ENCODE measurements at regions not wholly inside any gene's neighbourhood (a gene's known extent, or its start where the extent isn't known, plus 50 kb on each side); places are given as distances from the start of the nearest gene placed in this dataset.

DNA sequence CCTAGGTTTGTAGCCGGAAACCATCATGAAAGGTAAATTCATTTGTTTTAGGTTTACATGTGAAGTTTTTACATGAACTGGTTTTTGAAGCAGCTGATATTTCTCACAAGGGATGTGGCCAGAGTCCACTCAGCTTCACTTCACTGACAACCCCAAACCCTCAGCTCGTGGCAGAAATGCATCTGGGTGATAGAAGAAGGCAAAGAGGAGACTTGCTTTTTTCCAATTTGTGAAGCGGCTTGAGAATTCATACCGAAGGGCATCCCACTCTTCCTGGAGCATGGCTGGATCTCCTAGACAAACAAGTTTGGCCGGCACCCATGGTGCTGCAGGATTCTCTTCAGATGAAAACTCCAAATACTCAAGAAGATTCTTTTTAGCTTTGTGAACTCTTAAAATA, 392.8 kb upstream of the CNR1 start:
- H3K9me3 ChIP-seq (ENCODE audit: control insufficient read depth, low read length) = no peaks in the 10 kb centered on the region
- no peak overlapping the region for H3K27ac ChIP-seq
- no peak overlapping the region for H3K4me2 ChIP-seq (ENCODE audit: low read length)
- no peak overlapping the region for H3K4me3 ChIP-seq (ENCODE audit: low read depth, low read length)
- TF ChIP-seq, protein P1, sequence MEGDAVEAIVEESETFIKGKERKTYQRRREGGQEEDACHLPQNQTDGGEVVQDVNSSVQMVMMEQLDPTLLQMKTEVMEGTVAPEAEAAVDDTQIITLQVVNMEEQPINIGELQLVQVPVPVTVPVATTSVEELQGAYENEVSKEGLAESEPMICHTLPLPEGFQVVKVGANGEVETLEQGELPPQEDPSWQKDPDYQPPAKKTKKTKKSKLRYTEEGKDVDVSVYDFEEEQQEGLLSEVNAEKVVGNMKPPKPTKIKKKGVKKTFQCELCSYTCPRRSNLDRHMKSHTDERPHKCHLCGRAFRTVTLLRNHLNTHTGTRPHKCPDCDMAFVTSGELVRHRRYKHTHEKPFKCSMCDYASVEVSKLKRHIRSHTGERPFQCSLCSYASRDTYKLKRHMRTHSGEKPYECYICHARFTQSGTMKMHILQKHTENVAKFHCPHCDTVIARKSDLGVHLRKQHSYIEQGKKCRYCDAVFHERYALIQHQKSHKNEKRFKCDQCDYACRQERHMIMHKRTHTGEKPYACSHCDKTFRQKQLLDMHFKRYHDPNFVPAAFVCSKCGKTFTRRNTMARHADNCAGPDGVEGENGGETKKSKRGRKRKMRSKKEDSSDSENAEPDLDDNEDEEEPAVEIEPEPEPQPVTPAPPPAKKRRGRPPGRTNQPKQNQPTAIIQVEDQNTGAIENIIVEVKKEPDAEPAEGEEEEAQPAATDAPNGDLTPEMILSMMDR (IDR thresholded peaks at IDR 0.05) = no peak
- no peaks in the 10 kb centered on the region for H3K36me3 ChIP-seq (ENCODE audit: control insufficient read depth, insufficient read depth, low read length)
- no peaks in the 10 kb centered on the region for H3K4me1 ChIP-seq
- H3K79me2 ChIP-seq = no peaks in the 10 kb centered on the region
- no peak overlapping the region for H2AFZ ChIP-seq
- H3K9ac ChIP-seq = no peak overlapping the region
- no peaks in the 10 kb centered on the region for H3K27me3 ChIP-seq (ENCODE audit: control insufficient read depth, insufficient read depth, low read length)

DNA sequence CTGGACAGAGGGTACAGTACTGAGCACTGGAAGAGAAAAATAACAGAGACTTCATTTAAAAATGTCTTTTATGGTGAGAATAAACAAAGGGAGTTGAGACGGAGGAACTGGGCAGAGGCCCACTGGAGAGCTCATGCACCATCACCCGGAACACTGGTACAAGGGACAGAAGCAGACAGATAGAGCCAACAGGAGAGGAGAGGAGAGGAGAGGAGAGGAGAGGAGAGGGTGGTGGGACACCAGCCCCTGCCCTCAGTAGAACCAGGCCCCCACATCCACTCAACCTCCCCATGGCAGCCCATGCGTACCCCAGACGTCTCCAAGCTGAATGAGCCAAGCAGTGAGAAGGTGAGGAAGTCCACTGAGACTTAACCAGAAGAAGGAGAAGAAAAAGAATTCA, 390.5 kb upstream of the CNR1 start:
- no peak overlapping the region for H3K4me2 ChIP-seq (ENCODE audit: low read length)
- no peaks in the 10 kb centered on the region for H3K9me3 ChIP-seq (ENCODE audit: control insufficient read depth, low read length)
- no peak overlapping the region for H3K4me3 ChIP-seq (ENCODE audit: low read depth, low read length)
- H3K36me3 ChIP-seq (ENCODE audit: control insufficient read depth, insufficient read depth, low read length) = no peaks in the 10 kb centered on the region
- no peaks in the 10 kb centered on the region for H3K79me2 ChIP-seq
- H3K9ac ChIP-seq = no peak overlapping the region
- H2AFZ ChIP-seq = no peak overlapping the region
- no peak overlapping the region for H3K27ac ChIP-seq
- no peaks in the 10 kb centered on the region for H3K4me1 ChIP-seq
- no peaks in the 10 kb centered on the region for H3K27me3 ChIP-seq (ENCODE audit: control insufficient read depth, insufficient read depth, low read length)
- TF ChIP-seq, protein P1 (IDR thresholded peaks at IDR 0.05) = no peak

DNA sequence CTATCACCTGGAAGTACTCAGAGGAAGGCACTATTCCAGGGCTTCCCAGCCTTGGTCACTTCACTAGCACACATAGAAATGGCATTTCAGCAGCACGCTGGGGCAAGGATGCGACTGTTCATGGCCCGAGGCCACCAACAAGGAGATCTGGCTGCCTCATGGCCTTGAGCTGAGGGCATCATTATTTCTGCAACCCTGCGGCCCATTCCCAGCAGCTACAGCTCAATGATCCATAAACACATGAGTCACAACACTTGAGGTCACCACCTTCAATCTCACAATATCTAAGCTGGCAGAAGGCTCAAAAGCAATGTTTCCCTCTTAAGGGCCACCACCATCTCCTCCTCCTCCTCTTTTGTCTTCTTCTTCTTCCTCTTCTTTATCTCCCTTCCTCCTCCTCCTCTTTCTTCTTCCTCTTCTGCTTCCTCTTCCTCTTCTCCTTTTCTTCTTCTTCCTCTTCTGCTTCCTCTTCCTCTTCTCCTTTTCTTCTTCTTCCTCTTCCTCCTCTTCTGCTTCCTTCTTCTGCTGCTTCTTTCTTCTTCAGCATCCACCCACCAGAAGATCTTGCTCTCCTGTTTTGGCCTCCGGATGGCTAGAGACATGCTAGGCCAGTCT, 382.9 kb upstream of the CNR1 start:
- no peak overlapping the region for H2AFZ ChIP-seq
- no peaks in the 10 kb centered on the region for H3K9me3 ChIP-seq (ENCODE audit: control insufficient read depth, low read length)
- no peaks in the 10 kb centered on the region for H3K27me3 ChIP-seq (ENCODE audit: control insufficient read depth, insufficient read depth, low read length)
- no peaks in the 10 kb centered on the region for H3K79me2 ChIP-seq
- no peaks in the 10 kb centered on the region for H3K36me3 ChIP-seq (ENCODE audit: control insufficient read depth, insufficient read depth, low read length)
- H3K4me3 ChIP-seq (ENCODE audit: low read depth, low read length) = no peak overlapping the region
- TF ChIP-seq, protein P1 (IDR thresholded peaks at IDR 0.05) = no peak
- no peak overlapping the region for H3K9ac ChIP-seq
- H3K27ac ChIP-seq = no peak overlapping the region
- peaks cover 12% of the 10 kb centered on the region for H3K4me1 ChIP-seq
- no peak overlapping the region for H3K4me2 ChIP-seq (ENCODE audit: low read length)

DNA sequence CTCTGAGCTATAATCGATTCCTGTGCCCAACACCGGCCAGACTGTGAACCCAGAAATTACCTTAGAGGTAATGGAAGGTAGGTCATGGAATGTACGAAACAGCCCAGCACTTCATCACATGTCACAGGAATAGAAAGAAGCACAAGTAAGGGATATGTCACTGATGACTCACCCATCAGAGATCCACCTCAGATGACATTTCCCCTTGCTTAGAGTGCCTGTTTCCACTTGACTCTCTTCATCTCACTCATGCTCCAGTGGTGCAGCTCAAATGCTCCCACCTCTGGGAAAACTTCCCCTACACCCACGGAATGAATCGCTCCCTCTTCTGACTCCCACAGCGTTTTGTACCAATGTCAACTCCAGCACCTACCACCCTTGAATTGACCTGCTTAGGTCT, 381.6 kb upstream of the CNR1 start:
- Histone ChIP-seq H3K27ac (no peak overlapping the region), H3K36me3 (ENCODE audit: control insufficient read depth, insufficient read depth, low read length) (no peaks in the 10 kb centered on the region), H3K9me3 (ENCODE audit: control insufficient read depth, low read length) (no peaks in the 10 kb centered on the region), H3K4me2 (ENCODE audit: low read length) (no peak overlapping the region), H3K4me1 (peaks cover 12% of the 10 kb centered on the region), H3K27me3 (ENCODE audit: control insufficient read depth, insufficient read depth, low read length) (no peaks in the 10 kb centered on the region), H2AFZ (no peak overlapping the region), H3K4me3 (ENCODE audit: low read depth, low read length) (no peak overlapping the region), H3K79me2 (no peaks in the 10 kb centered on the region), H3K9ac (no peak overlapping the region)
- TF ChIP-seq, protein P1 (IDR thresholded peaks at IDR 0.05) = no peak

DNA sequence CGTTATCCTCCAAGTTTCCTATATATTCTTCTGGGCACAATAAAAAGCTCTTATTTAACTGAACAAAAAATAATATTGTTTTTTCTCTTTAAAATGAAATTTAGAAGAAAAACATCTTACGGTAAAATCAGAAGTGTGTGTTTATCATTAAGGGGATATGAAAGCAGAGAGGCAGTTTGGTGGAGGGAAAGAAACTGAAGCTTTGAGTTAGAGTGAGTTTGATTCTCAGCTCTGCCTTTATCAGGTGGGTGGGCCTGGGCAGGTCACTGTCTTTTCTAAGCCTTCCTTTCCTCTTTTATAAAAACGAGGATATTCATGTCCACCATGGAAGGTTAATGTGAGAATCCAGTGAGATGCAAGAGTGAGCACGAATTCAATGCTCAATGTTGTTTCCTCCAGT, 379.8 kb upstream of the CNR1 start:
- H3K36me3 ChIP-seq (ENCODE audit: control insufficient read depth, insufficient read depth, low read length) = no peaks in the 10 kb centered on the region
- no peak overlapping the region for H3K27ac ChIP-seq
- H2AFZ ChIP-seq = no peak overlapping the region
- no peaks in the 10 kb centered on the region for H3K9me3 ChIP-seq (ENCODE audit: control insufficient read depth, low read length)
- H3K79me2 ChIP-seq = no peaks in the 10 kb centered on the region
- H3K27me3 ChIP-seq (ENCODE audit: control insufficient read depth, insufficient read depth, low read length) = no peaks in the 10 kb centered on the region
- H3K4me1 ChIP-seq = peaks cover 12% of the 10 kb centered on the region
- no peak overlapping the region for H3K9ac ChIP-seq
- no peak overlapping the region for H3K4me2 ChIP-seq (ENCODE audit: low read length)
- H3K4me3 ChIP-seq (ENCODE audit: low read depth, low read length) = no peak overlapping the region
- TF ChIP-seq, protein P1 (IDR thresholded peaks at IDR 0.05) = no peak
